ENCODE measurements at regions not wholly inside any gene's neighbourhood (a gene's known extent, or its start where the extent isn't known, plus 50 kb on each side); places are given as distances from the start of the nearest gene placed in this dataset.

- WGBS (ENCODE audit: insufficient coverage): 88% methylated on average over 11 of the region's 15 CpGs
- Histone ChIP-seq H3K36me3 (ENCODE audit: control insufficient read depth in 4 of 4, insufficient read depth in 4 of 4, low read length in 3 of 4) (no peaks in the 10 kb centered on the region), H3K4me3 (ENCODE audit: control insufficient read depth in 1 of 7, extremely low read depth in 1 of 7, insufficient read depth in 4 of 7, low read depth in 2 of 7, low read length in 6 of 7) (no peak overlapping the region), H3K27ac (ENCODE audit: insufficient read depth in 1 of 2, low read depth in 1 of 2, low read length in 2 of 2, poor library complexity in 1 of 2, severe bottlenecking in 2 of 2) (no peak overlapping the region), H3K27me3 (replicated peaks in 2 of 5; ENCODE audit: control insufficient read depth in 4 of 5, insufficient read depth in 5 of 5, low read length in 4 of 5) (peaks cover 0 to 23% (median 2%) of the 10 kb centered on the region in 5 experiments), H3K4me1 (ENCODE audit: control extremely low read depth in 1 of 4, control insufficient read depth in 4 of 4, insufficient read depth in 4 of 4, low read length in 3 of 4) (no peaks in the 10 kb centered on the region), H3K9me3 (ENCODE audit: control extremely low read depth in 1 of 5, control insufficient read depth in 4 of 5, insufficient read depth in 2 of 5, low read depth in 1 of 5, low read length in 4 of 5) (peaks cover 2 to 39% (median 10%) of the 10 kb centered on the region in 5 experiments)
- POLR2A ChIA-PET: no interaction called here
- CTCF ChIA-PET: no interaction called here
- DNase-seq: no peak
Measured at GRCh38 chr14:104499784-104500760, 79.5 kb upstream of the C14orf180 start.

GRCh38 chr14:104502060-104502459 lies 77.5 kb upstream of the C14orf180 start:
- no peak for DNase-seq
- Histone ChIP-seq H3K36me3 (ENCODE audit: control insufficient read depth in 4 of 4, insufficient read depth in 4 of 4, low read length in 3 of 4) (no peaks in the 10 kb centered on the region), H3K4me3 (ENCODE audit: control insufficient read depth in 1 of 7, extremely low read depth in 1 of 7, insufficient read depth in 4 of 7, low read depth in 2 of 7, low read length in 6 of 7) (no peak overlapping the region), H3K27ac (ENCODE audit: insufficient read depth in 1 of 2, low read depth in 1 of 2, low read length in 2 of 2, poor library complexity in 1 of 2, severe bottlenecking in 2 of 2) (no peak overlapping the region), H3K9me3 (ENCODE audit: control extremely low read depth in 1 of 5, control insufficient read depth in 4 of 5, insufficient read depth in 2 of 5, low read depth in 1 of 5, low read length in 4 of 5) (peaks cover 0 to 28% (median 10%) of the 10 kb centered on the region in 5 experiments), H3K27me3 (replicated peaks in 2 of 5; ENCODE audit: control insufficient read depth in 4 of 5, insufficient read depth in 5 of 5, low read length in 4 of 5) (peaks cover 0 to 26% (median 2%) of the 10 kb centered on the region in 5 experiments), H3K4me1 (ENCODE audit: control extremely low read depth in 1 of 4, control insufficient read depth in 4 of 4, insufficient read depth in 4 of 4, low read length in 3 of 4) (no peaks in the 10 kb centered on the region)
- ChIA-PET CTCF (no interaction called here), POLR2A (no interaction called here)
- whole genome bisulfite sequencing (ENCODE audit: insufficient coverage): no CpG with 5 or more reads among the region's 1 CpG

GRCh38 chr14:104503691-104504090 lies 75.9 kb upstream of the C14orf180 start:
- no peak for DNase-seq
- Histone ChIP-seq H3K4me1 (ENCODE audit: control extremely low read depth in 1 of 4, control insufficient read depth in 4 of 4, insufficient read depth in 4 of 4, low read length in 3 of 4) (no peaks in the 10 kb centered on the region), H3K27me3 (replicated peaks in 2 of 5; ENCODE audit: control insufficient read depth in 4 of 5, insufficient read depth in 5 of 5, low read length in 4 of 5) (peaks cover 0 to 26% (median 2%) of the 10 kb centered on the region in 5 experiments), H3K27ac (ENCODE audit: insufficient read depth in 1 of 2, low read depth in 1 of 2, low read length in 2 of 2, poor library complexity in 1 of 2, severe bottlenecking in 2 of 2) (no peak overlapping the region), H3K9me3 (ENCODE audit: control extremely low read depth in 1 of 5, control insufficient read depth in 4 of 5, insufficient read depth in 2 of 5, low read depth in 1 of 5, low read length in 4 of 5) (peaks cover 0 to 33% (median 10%) of the 10 kb centered on the region in 5 experiments), H3K4me3 (ENCODE audit: control insufficient read depth in 1 of 7, extremely low read depth in 1 of 7, insufficient read depth in 4 of 7, low read depth in 2 of 7, low read length in 6 of 7) (no peak overlapping the region), H3K36me3 (ENCODE audit: control insufficient read depth in 4 of 4, insufficient read depth in 4 of 4, low read length in 3 of 4) (no peaks in the 10 kb centered on the region)
- 67% methylated on average over 3 of the region's 6 CpGs for WGBS (ENCODE audit: insufficient coverage)
- CTCF ChIA-PET: no interaction called here
- POLR2A ChIA-PET: no interaction called here

GRCh38 chr14:104504172-104504735 lies 75.3 kb upstream of the C14orf180 start:
- ChIA-PET CTCF (no interaction called here), POLR2A (no interaction called here)
- Histone ChIP-seq H3K27me3 (replicated peaks in 2 of 5; ENCODE audit: control insufficient read depth in 4 of 5, insufficient read depth in 5 of 5, low read length in 4 of 5) (peaks cover 0 to 21% (median 2%) of the 10 kb centered on the region in 5 experiments), H3K4me3 (ENCODE audit: control insufficient read depth in 1 of 7, extremely low read depth in 1 of 7, insufficient read depth in 4 of 7, low read depth in 2 of 7, low read length in 6 of 7) (no peak overlapping the region), H3K4me1 (ENCODE audit: control extremely low read depth in 1 of 4, control insufficient read depth in 4 of 4, insufficient read depth in 4 of 4, low read length in 3 of 4) (no peaks in the 10 kb centered on the region), H3K9me3 (ENCODE audit: control extremely low read depth in 1 of 5, control insufficient read depth in 4 of 5, insufficient read depth in 2 of 5, low read depth in 1 of 5, low read length in 4 of 5) (peaks cover 0 to 31% (median 10%) of the 10 kb centered on the region in 5 experiments), H3K36me3 (ENCODE audit: control insufficient read depth in 4 of 4, insufficient read depth in 4 of 4, low read length in 3 of 4) (no peaks in the 10 kb centered on the region), H3K27ac (ENCODE audit: insufficient read depth in 1 of 2, low read depth in 1 of 2, low read length in 2 of 2, poor library complexity in 1 of 2, severe bottlenecking in 2 of 2) (no peak overlapping the region)
- 95% methylated on average over 7 of the region's 7 CpGs for WGBS (ENCODE audit: insufficient coverage)
- no peak for DNase-seq

- POLR2A ChIA-PET: no interaction called here
- WGBS (ENCODE audit: insufficient coverage): 80% methylated on average over 25 of the region's 28 CpGs
- Histone ChIP-seq H3K9me3 (ENCODE audit: control extremely low read depth in 1 of 5, control insufficient read depth in 4 of 5, insufficient read depth in 2 of 5, low read depth in 1 of 5, low read length in 4 of 5) (peaks cover 0 to 31% (median 10%) of the 10 kb centered on the region in 5 experiments), H3K27ac (ENCODE audit: insufficient read depth in 1 of 2, low read depth in 1 of 2, low read length in 2 of 2, poor library complexity in 1 of 2, severe bottlenecking in 2 of 2) (no peak overlapping the region), H3K27me3 (replicated peaks in 2 of 5; ENCODE audit: control insufficient read depth in 4 of 5, insufficient read depth in 5 of 5, low read length in 4 of 5) (peaks cover 0 to 13% (median 0%) of the 10 kb centered on the region in 5 experiments), H3K4me3 (ENCODE audit: control insufficient read depth in 1 of 7, extremely low read depth in 1 of 7, insufficient read depth in 4 of 7, low read depth in 2 of 7, low read length in 6 of 7) (no peak overlapping the region), H3K36me3 (ENCODE audit: control insufficient read depth in 4 of 4, insufficient read depth in 4 of 4, low read length in 3 of 4) (no peaks in the 10 kb centered on the region), H3K4me1 (ENCODE audit: control extremely low read depth in 1 of 4, control insufficient read depth in 4 of 4, insufficient read depth in 4 of 4, low read length in 3 of 4) (no peaks in the 10 kb centered on the region)
- DNase-seq: no peak
- CTCF ChIA-PET: no interaction called here
Measured at GRCh38 chr14:104505085-104506074, 74.2 kb upstream of the C14orf180 start.

GRCh38 chr14:104506461-104507253 lies 72.9 kb upstream of the C14orf180 start:
- H3K27ac ChIP-seq (ENCODE audit: insufficient read depth in 1 of 2, low read depth in 1 of 2, low read length in 2 of 2, poor library complexity in 1 of 2, severe bottlenecking in 2 of 2): no peak overlapping the region
- H3K4me1 ChIP-seq (ENCODE audit: control extremely low read depth in 1 of 4, control insufficient read depth in 4 of 4, insufficient read depth in 4 of 4, low read length in 3 of 4): no peaks in the 10 kb centered on the region
- no peak for DNase-seq
- no peak overlapping the region for H3K4me3 ChIP-seq (ENCODE audit: control insufficient read depth in 1 of 7, extremely low read depth in 1 of 7, insufficient read depth in 4 of 7, low read depth in 2 of 7, low read length in 6 of 7)
- peaks cover 0 to 12% (median 1%) of the 10 kb centered on the region in 5 experiments for H3K27me3 ChIP-seq (replicated peaks in 2 of 5; ENCODE audit: control insufficient read depth in 4 of 5, insufficient read depth in 5 of 5, low read length in 4 of 5)
- WGBS (ENCODE audit: insufficient coverage): 87% methylated on average over 8 of the region's 11 CpGs
- peaks cover 0 to 22% (median 10%) of the 10 kb centered on the region in 5 experiments for H3K9me3 ChIP-seq (ENCODE audit: control extremely low read depth in 1 of 5, control insufficient read depth in 4 of 5, insufficient read depth in 2 of 5, low read depth in 1 of 5, low read length in 4 of 5)
- CTCF ChIA-PET: no interaction called here
- no peaks in the 10 kb centered on the region for H3K36me3 ChIP-seq (ENCODE audit: control insufficient read depth in 4 of 4, insufficient read depth in 4 of 4, low read length in 3 of 4)
- POLR2A ChIA-PET: no interaction called here
